GM23338 (cell line): ENCODE measurements at regions not wholly inside any gene's neighbourhood (a gene's known extent, or its start where the extent isn't known, plus 50 kb on each side); places are given as distances from the start of the nearest gene placed in this dataset.

Experiments used
- CREB1 ChIP-seq: fragments of 250-450 bp; sonication (Bioruptor Pico); IDR thresholded peaks from 2 replicates; pipeline ENCODE4 v1.5.0; 2020; ENCODE audit warnings: low read depth, mild to moderate bottlenecking, moderate library complexity
- EZH2 ChIP-seq: fragments of 200-600 bp; sonication (generic); IDR thresholded peaks from one replicate; pipeline ENCODE4 v1.8.0; 2017; ENCODE audit warnings: antibody characterized with exemption, mild to moderate bottlenecking, low read depth; ENCODE audit not compliant: unreplicated experiment
- JUNB ChIP-seq: IDR thresholded peaks from one replicate; pipeline ENCODE4 v1.6.1; 2016; ENCODE audit warnings: antibody characterized with exemption; ENCODE audit not compliant: unreplicated experiment
- POLR2AphosphoS5 ChIP-seq: IDR thresholded peaks from 2 replicates; pipeline ENCODE4 v1.6.1; 2016; ENCODE audit warnings: antibody characterized with exemption, low read depth
- TF ChIP-seq, protein P1 (sequence below), 2 experiments: fragments of 200-600 bp in 1 of 2; sonication (generic) in 1 of 2; conservative IDR thresholded peaks; 2 replicates each; pipeline versions ENCODE4 v1.5.1 to v1.6.1; 2016 to 2017; ENCODE audit warnings: antibody characterized with exemption in 2 of 2, low read depth in 2 of 2, mild to moderate bottlenecking in 2 of 2, moderate library complexity in 1 of 2

DNA sequence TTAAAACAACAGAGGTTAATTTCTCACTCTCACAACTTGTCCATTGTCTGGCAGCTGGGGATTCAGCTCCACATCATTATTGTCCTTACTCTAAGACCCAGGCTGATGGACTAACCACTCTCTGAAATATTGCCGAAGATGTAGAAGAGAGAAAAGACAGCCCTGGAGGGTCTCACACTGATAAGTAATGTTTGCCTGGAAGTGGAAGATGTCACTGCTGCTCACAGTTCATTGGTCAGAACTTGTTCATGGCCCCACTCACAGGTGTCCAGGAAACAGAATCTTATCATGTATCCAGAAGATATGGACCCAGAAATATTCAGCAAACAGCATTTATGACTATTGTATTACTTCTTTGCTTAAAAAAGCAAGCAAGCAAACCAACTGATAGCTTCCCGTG lies 62.2 kb upstream of the LPP start:
- TF ChIP-seq POLR2AphosphoS5 (no peak), EZH2 (no peak), CREB1 (CRISPR knock-in tag) (no peak), JUNB (no peak)
- TF ChIP-seq, protein P1, sequence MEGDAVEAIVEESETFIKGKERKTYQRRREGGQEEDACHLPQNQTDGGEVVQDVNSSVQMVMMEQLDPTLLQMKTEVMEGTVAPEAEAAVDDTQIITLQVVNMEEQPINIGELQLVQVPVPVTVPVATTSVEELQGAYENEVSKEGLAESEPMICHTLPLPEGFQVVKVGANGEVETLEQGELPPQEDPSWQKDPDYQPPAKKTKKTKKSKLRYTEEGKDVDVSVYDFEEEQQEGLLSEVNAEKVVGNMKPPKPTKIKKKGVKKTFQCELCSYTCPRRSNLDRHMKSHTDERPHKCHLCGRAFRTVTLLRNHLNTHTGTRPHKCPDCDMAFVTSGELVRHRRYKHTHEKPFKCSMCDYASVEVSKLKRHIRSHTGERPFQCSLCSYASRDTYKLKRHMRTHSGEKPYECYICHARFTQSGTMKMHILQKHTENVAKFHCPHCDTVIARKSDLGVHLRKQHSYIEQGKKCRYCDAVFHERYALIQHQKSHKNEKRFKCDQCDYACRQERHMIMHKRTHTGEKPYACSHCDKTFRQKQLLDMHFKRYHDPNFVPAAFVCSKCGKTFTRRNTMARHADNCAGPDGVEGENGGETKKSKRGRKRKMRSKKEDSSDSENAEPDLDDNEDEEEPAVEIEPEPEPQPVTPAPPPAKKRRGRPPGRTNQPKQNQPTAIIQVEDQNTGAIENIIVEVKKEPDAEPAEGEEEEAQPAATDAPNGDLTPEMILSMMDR (conservative IDR thresholded peaks at IDR 0.05; ENCODE audit: low read depth in 2 of 2), result no peak
